Stimulated activated CD4-positive, alpha-beta T cell treated with anti-CD3 and anti-CD28 coated beads, Interleukin-4, amount 100 ng/mL, for 24 hours (primary cell): ENCODE measurements at regions not wholly inside any gene's neighbourhood (a gene's known extent, or its start where the extent isn't known, plus 50 kb on each side); places are given as distances from the start of the nearest gene placed in this dataset.

Experiments used
- DNase-seq: peaks from one replicate; pipeline ENCODE4 v3.0.0-alpha.2; 2020

DNA sequence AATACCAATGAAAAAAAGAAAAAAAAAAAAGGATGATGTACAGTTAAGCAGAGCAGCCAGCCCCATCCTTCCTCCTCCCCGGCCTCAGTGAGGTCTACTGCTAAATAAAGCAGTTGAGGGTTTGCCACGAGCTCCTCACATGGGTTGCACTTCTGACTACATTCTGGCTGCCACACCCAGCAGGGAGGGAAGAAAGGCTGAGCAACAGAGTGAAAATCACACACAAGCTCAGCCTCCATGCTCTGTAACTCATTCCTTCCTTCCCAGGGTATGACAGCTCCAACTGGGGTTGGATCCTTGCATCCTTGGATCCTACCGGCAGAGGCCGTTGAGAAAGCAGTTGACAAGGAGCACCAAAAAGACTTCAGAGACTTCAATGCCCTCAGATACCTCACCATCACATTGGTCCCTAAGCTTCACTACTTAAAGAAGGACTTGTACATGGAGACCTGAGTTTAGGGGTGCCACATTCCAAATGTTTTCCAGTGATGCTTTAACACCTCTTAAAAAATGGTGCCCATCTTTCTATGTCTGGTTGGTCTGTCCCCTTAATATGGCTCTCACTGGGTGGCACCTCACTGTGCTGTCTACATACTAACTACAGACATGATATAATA, 52.9 kb upstream of the PIK3CG start:
- DNase-seq: no peak

DNA sequence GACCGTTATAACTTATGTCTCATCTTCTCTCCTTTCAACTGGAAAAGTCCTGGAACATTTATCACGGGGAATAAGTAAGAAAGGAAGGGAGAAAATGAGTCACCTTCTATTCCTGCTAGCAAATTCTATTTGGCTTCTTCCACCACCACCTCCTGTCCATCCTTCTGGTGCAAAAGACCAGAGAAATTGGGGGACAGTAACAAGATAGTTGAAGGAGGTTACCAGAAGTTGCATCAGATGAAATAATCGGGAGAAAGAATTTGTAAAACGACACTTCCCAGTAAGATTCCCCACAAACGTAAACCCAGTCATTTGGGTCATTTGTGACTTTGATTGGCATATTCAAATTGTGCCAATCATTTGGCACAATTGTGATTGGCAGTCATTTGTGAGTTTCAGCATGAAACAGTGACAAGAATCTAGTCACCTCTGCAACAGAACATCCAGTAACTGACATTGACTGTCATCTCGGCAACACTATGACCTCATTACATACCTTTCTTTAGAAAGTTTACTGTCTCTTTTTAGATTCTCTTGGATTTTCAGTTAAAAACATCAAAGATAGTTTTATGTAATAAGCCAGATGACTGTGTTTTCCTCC, 51.3 kb upstream of the PIK3CG start:
- no peak for DNase-seq

DNA sequence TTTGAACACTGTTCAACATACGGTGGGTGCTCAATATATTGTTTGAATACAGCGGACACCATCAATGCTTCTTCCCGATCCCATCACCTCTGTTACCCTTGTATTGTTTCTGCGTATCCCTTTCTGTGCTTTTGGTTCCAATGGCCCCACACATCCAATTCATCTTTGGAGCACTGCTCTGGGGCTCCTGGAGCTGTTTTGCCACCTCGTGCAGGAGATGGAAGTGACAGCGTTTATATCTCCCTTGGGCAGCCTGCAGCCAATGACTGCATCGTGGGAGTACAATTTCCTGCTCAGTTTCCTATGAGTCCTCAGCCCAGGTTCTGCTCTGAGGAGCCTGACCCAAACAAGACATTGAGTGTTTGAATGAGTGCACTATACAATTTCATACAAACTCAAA, 50.2 kb upstream of the PIK3CG start:
- DNase-seq: no peak
